NCI-H1105 (cell line): ENCODE measurements at regions not wholly inside any gene's neighbourhood (a gene's known extent, or its start where the extent isn't known, plus 50 kb on each side); places are given as distances from the start of the nearest gene placed in this dataset.

Experiments
- DNase-seq: peaks from one replicate; lab custom pipeline; 2025; lab: John Stamatoyannopoulos, UW

- no peak for DNase-seq
Measured at GRCh38 chr2:144701259-144701658, 181.3 kb upstream of the ZEB2 start.

GRCh38 chr2:144698156-144698555 lies 178.2 kb upstream of the ZEB2 start:
- no peak for DNase-seq

GRCh38 chr2:144695657-144696056 lies 175.7 kb upstream of the ZEB2 start:
- no peak for DNase-seq

GRCh38 chr2:144694456-144694855 lies 174.5 kb upstream of the ZEB2 start:
- DNase-seq = peak; percentile 15

- DNase-seq = no peak
Measured at GRCh38 chr2:144693179-144693578, 173.3 kb upstream of the ZEB2 start.

GRCh38 chr2:144692661-144693060 lies 172.7 kb upstream of the ZEB2 start:
- no peak for DNase-seq

- DNase-seq = no peak
Measured at GRCh38 chr2:144690771-144691170, 170.9 kb upstream of the ZEB2 start.

GRCh38 chr2:144686518-144687215 lies 166.7 kb upstream of the ZEB2 start:
- no peak for DNase-seq

- DNase-seq = no peak
Measured at GRCh38 chr2:144683966-144684365, 164.0 kb upstream of the ZEB2 start.

- no peak for DNase-seq
Measured at GRCh38 chr2:144683107-144683753, 163.3 kb upstream of the ZEB2 start.

GRCh38 chr2:144682248-144682647 lies 162.3 kb upstream of the ZEB2 start:
- no peak for DNase-seq

- DNase-seq = peak; percentile 11
Measured at GRCh38 chr2:144681389-144681788, 161.5 kb upstream of the ZEB2 start.

- peak; percentile 64 for DNase-seq
Measured at GRCh38 chr2:144679942-144680341, 160.0 kb upstream of the ZEB2 start.

GRCh38 chr2:144678736-144679135 lies 158.8 kb upstream of the ZEB2 start:
- no peak for DNase-seq

GRCh38 chr2:144675731-144676130 lies 155.8 kb upstream of the ZEB2 start:
- peak; percentile 29 for DNase-seq

GRCh38 chr2:144675331-144675730 lies 155.4 kb upstream of the ZEB2 start:
- DNase-seq = no peak

- DNase-seq = no peak
Measured at GRCh38 chr2:144674071-144674470, 154.2 kb upstream of the ZEB2 start.

GRCh38 chr2:144673456-144673855 lies 153.5 kb upstream of the ZEB2 start:
- DNase-seq = no peak

- no peak for DNase-seq
Measured at GRCh38 chr2:144671695-144672455, 152.0 kb upstream of the ZEB2 start.

- no peak for DNase-seq
Measured at GRCh38 chr2:144670738-144671137, 150.8 kb upstream of the ZEB2 start.

- no peak for DNase-seq
Measured at GRCh38 chr2:144670080-144670479, 150.2 kb upstream of the ZEB2 start.

- no peak for DNase-seq
Measured at GRCh38 chr2:144669196-144669987, 149.5 kb upstream of the ZEB2 start.
